Activated naive CD8-positive, alpha-beta T cell treated with anti-CD3 and anti-CD28 coated beads for 36 hours (primary cell): ENCODE measurements at regions not wholly inside any gene's neighbourhood (a gene's known extent, or its start where the extent isn't known, plus 50 kb on each side); places are given as distances from the start of the nearest gene placed in this dataset.
A peak's percentile ranks its signal among the peaks of the same experiment; 100 is the strongest.
"Not testable (repeated sequence)": the region's sequence is repeated elsewhere in the genome, so short reads cannot be mapped to it uniquely, and the experiment has no call there.

ENCODE experiments used
- DNase-seq: peaks from one replicate; pipeline ENCODE4 v3.0.0; 2021
- H3K27ac Mint-ChIP-seq: one replicate; pipeline ENCODE4 v1.8.0; 2022; ENCODE audit warnings: mild to moderate bottlenecking, moderate library complexity, mixed read lengths
- H3K27me3 Mint-ChIP-seq: one replicate; pipeline ENCODE4 v1.8.0; 2022; ENCODE audit warnings: mild to moderate bottlenecking, mixed read lengths
- H3K36me3 Mint-ChIP-seq: one replicate; pipeline ENCODE4 v1.8.0; 2021; ENCODE audit warnings: mild to moderate bottlenecking, mixed read lengths
- H3K4me1 Mint-ChIP-seq: one replicate; pipeline ENCODE4 v1.8.0; 2021; ENCODE audit warnings: mixed read lengths
- H3K4me3 Mint-ChIP-seq: one replicate; pipeline ENCODE4 v1.8.0; 2022; ENCODE audit warnings: mild to moderate bottlenecking, moderate library complexity, mixed read lengths
- H3K9me3 Mint-ChIP-seq: one replicate; pipeline ENCODE4 v1.8.0; 2022; ENCODE audit warnings: mixed read lengths

GRCh38 chr9:117649126-117649525 lies 55.1 kb upstream of the TLR4 start:
- Mint-ChIP-seq H3K4me3 (no peak overlapping the region), H3K4me1 (peaks cover 3% of the 10 kb centered on the region), H3K9me3 (no peaks in the 10 kb centered on the region), H3K27me3 (peaks cover 30% of the 10 kb centered on the region), H3K27ac (no peak overlapping the region), H3K36me3 (no peaks in the 10 kb centered on the region)
- no peak for DNase-seq

GRCh38 chr9:117644932-117645636 lies 59.1 kb upstream of the TLR4 start:
- Mint-ChIP-seq H3K27me3 (peaks cover 40% of the 10 kb centered on the region), H3K4me1 (peaks cover 3% of the 10 kb centered on the region), H3K9me3 (no peaks in the 10 kb centered on the region), H3K27ac (no peak overlapping the region), H3K36me3 (no peaks in the 10 kb centered on the region), H3K4me3 (no peak overlapping the region)
- no peak for DNase-seq

GRCh38 chr9:117644133-117644931 lies 59.9 kb upstream of the TLR4 start:
- no peak overlapping the region for H3K4me3 Mint-ChIP-seq
- DNase-seq: peak; percentile 42
- no peak overlapping the region for H3K27ac Mint-ChIP-seq
- H3K4me1 Mint-ChIP-seq: peaks cover 3% of the 10 kb centered on the region
- H3K36me3 Mint-ChIP-seq: no peaks in the 10 kb centered on the region
- peaks cover 34% of the 10 kb centered on the region for H3K27me3 Mint-ChIP-seq
- no peaks in the 10 kb centered on the region for H3K9me3 Mint-ChIP-seq

- Mint-ChIP-seq H3K27ac (no peak overlapping the region), H3K4me1 (peaks cover 3% of the 10 kb centered on the region)
These were observed 60.9 kb upstream of the TLR4 start for GRCh38 chr9:117643288-117643654.

GRCh38 chr9:117642571-117643287 lies 61.5 kb upstream of the TLR4 start:
- peaks cover 32% of the 10 kb centered on the region for H3K27me3 Mint-ChIP-seq
- not testable (repeated sequence) for DNase-seq

More at GRCh38 chr9:117643288-117643654, 60.9 kb upstream of the TLR4 start:
- Mint-ChIP-seq H3K27me3 (peaks cover 32% of the 10 kb centered on the region), H3K9me3 (no peaks in the 10 kb centered on the region), H3K36me3 (no peaks in the 10 kb centered on the region), H3K4me3 (no peak overlapping the region)
- DNase-seq: no peak

GRCh38 chr9:117636681-117637080 lies 67.5 kb upstream of the TLR4 start:
- Mint-ChIP-seq H3K4me1 (no peaks in the 10 kb centered on the region), H3K36me3 (no peaks in the 10 kb centered on the region), H3K9me3 (peaks cover 2% of the 10 kb centered on the region), H3K4me3 (no peak overlapping the region), H3K27me3 (peaks cover 2% of the 10 kb centered on the region), H3K27ac (no peak overlapping the region)
- DNase-seq: no peak

More at GRCh38 chr9:117642571-117643287, 61.5 kb upstream of the TLR4 start:
- H3K27ac Mint-ChIP-seq, H3K4me1 Mint-ChIP-seq, H3K9me3 Mint-ChIP-seq, H3K4me3 Mint-ChIP-seq, H3K36me3 Mint-ChIP-seq: not testable (repeated sequence)

- H3K4me1 Mint-ChIP-seq: no peaks in the 10 kb centered on the region
- H3K36me3 Mint-ChIP-seq: no peaks in the 10 kb centered on the region
- H3K27me3 Mint-ChIP-seq: no peaks in the 10 kb centered on the region
- no peak overlapping the region for H3K27ac Mint-ChIP-seq
- peaks cover 13% of the 10 kb centered on the region for H3K9me3 Mint-ChIP-seq
- no peak overlapping the region for H3K4me3 Mint-ChIP-seq
- DNase-seq: no peak
These were observed 79.0 kb upstream of the TLR4 start for GRCh38 chr9:117625154-117625553.

GRCh38 chr9:117624106-117624505 lies 80.1 kb upstream of the TLR4 start:
- no peak overlapping the region for H3K27ac Mint-ChIP-seq
- H3K4me1 Mint-ChIP-seq: no peaks in the 10 kb centered on the region
- no peak for DNase-seq
- peaks cover 13% of the 10 kb centered on the region for H3K9me3 Mint-ChIP-seq
- H3K36me3 Mint-ChIP-seq: no peaks in the 10 kb centered on the region
- no peaks in the 10 kb centered on the region for H3K27me3 Mint-ChIP-seq
- no peak overlapping the region for H3K4me3 Mint-ChIP-seq

- H3K9me3 Mint-ChIP-seq: peaks cover 13% of the 10 kb centered on the region
- H3K27ac Mint-ChIP-seq: no peak overlapping the region
- H3K27me3 Mint-ChIP-seq: no peaks in the 10 kb centered on the region
- H3K4me3 Mint-ChIP-seq: no peak overlapping the region
- H3K4me1 Mint-ChIP-seq: no peaks in the 10 kb centered on the region
- DNase-seq: no peak
- H3K36me3 Mint-ChIP-seq: no peaks in the 10 kb centered on the region
These were observed 81.9 kb upstream of the TLR4 start for GRCh38 chr9:117622347-117622746.

- H3K36me3 Mint-ChIP-seq: no peaks in the 10 kb centered on the region
- H3K4me1 Mint-ChIP-seq: no peaks in the 10 kb centered on the region
- peaks cover 1% of the 10 kb centered on the region for H3K9me3 Mint-ChIP-seq
- no peaks in the 10 kb centered on the region for H3K27me3 Mint-ChIP-seq
- DNase-seq: no peak
- H3K4me3 Mint-ChIP-seq: no peak overlapping the region
- H3K27ac Mint-ChIP-seq: no peak overlapping the region
These were observed 87.8 kb upstream of the TLR4 start for GRCh38 chr9:117616431-117616831.

GRCh38 chr9:117612317-117612716 lies 91.9 kb upstream of the TLR4 start:
- H3K4me3 Mint-ChIP-seq: no peak overlapping the region
- H3K27me3 Mint-ChIP-seq: no peaks in the 10 kb centered on the region
- H3K9me3 Mint-ChIP-seq: peaks cover 2% of the 10 kb centered on the region
- no peak for DNase-seq
- no peaks in the 10 kb centered on the region for H3K4me1 Mint-ChIP-seq
- H3K36me3 Mint-ChIP-seq: no peaks in the 10 kb centered on the region
- no peak overlapping the region for H3K27ac Mint-ChIP-seq

GRCh38 chr9:117597977-117598376 lies 106.2 kb upstream of the TLR4 start:
- Mint-ChIP-seq H3K4me3 (no peak overlapping the region), H3K27me3 (no peaks in the 10 kb centered on the region), H3K4me1 (no peaks in the 10 kb centered on the region)

GRCh38 chr9:117596678-117597077 lies 107.5 kb upstream of the TLR4 start:
- Mint-ChIP-seq H3K36me3 (no peaks in the 10 kb centered on the region), H3K9me3 (peaks cover 9% of the 10 kb centered on the region), H3K4me1 (no peaks in the 10 kb centered on the region), H3K4me3 (no peak overlapping the region), H3K27ac (no peak overlapping the region), H3K27me3 (no peaks in the 10 kb centered on the region)
- DNase-seq: no peak

More at GRCh38 chr9:117597977-117598376, 106.2 kb upstream of the TLR4 start:
- H3K9me3 Mint-ChIP-seq: peaks cover 13% of the 10 kb centered on the region
- no peak overlapping the region for H3K27ac Mint-ChIP-seq
- H3K36me3 Mint-ChIP-seq: no peaks in the 10 kb centered on the region
- DNase-seq: no peak

GRCh38 chr9:117595650-117596049 lies 108.6 kb upstream of the TLR4 start:
- peaks cover 5% of the 10 kb centered on the region for H3K9me3 Mint-ChIP-seq
- no peaks in the 10 kb centered on the region for H3K27me3 Mint-ChIP-seq
- H3K4me1 Mint-ChIP-seq: no peaks in the 10 kb centered on the region
- DNase-seq: no peak
- H3K36me3 Mint-ChIP-seq: no peaks in the 10 kb centered on the region
- H3K4me3 Mint-ChIP-seq: no peak overlapping the region
- no peak overlapping the region for H3K27ac Mint-ChIP-seq

- H3K9me3 Mint-ChIP-seq: no peaks in the 10 kb centered on the region
- no peaks in the 10 kb centered on the region for H3K36me3 Mint-ChIP-seq
- no peak for DNase-seq
- no peaks in the 10 kb centered on the region for H3K4me1 Mint-ChIP-seq
- no peaks in the 10 kb centered on the region for H3K27me3 Mint-ChIP-seq
- H3K4me3 Mint-ChIP-seq: no peak overlapping the region
- H3K27ac Mint-ChIP-seq: no peak overlapping the region
These were observed 116.9 kb upstream of the TLR4 start for GRCh38 chr9:117587263-117587662.
